ENCODE measurements at regions not wholly inside any gene's neighbourhood (a gene's known extent, or its start where the extent isn't known, plus 50 kb on each side); places are given as distances from the start of the nearest gene placed in this dataset.

DNA sequence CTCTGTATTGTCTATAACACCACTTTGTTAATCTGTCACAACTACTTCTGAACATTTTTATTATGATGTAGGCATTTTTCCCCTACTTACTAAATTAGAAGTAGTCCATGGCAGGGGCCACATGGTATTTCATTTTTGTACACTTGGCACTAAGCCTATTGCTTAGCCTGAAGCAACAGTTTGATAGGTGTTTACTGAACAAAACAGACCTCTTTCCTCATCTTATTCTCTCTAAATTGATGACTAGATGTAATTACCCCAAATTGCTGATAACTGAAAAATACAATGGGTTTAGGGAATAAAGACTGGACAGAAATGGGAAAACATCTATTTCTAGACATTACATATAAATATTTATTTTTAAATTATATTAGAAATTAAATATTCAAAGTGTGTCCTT is 633.8 kb downstream of the SLCO4C1 start:
- H3K36me3 ChIP-seq (ENCODE audit: control insufficient read depth, low read length), result no peaks in the 10 kb centered on the region
- H4K20me1 ChIP-seq (ENCODE audit: control insufficient read depth, insufficient read depth, low read depth, low read length), result no peaks in the 10 kb centered on the region

DNA sequence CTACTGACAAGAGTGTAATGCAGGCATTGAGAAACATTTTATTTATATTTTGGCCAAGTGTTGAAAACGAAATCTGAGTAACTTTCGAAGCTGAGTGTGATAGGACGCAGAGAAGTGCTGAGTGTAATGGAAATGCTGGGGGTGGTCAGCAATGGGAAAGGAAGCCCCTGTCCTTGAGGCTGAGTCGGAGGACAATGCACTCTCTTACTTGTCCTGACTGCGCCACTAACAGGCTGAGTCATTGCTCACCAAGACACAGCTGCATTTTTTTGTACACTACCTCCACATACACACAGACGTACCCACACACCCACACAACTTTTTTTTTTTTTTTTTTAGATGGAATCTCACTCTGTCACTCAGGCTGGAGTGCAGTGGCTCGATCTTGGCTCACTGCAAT is 637.7 kb downstream of the SLCO4C1 start:
- Histone ChIP-seq H3K9me2 (replicated peaks; ENCODE audit: control insufficient read depth, low read length) (no peaks in the 10 kb centered on the region), H3K4me3 (ENCODE audit: low read length) (no peak overlapping the region), H4K20me1 (ENCODE audit: control insufficient read depth, insufficient read depth, low read depth, low read length) (no peaks in the 10 kb centered on the region)

More for the DNA sequence above, 633.8 kb downstream of the SLCO4C1 start:
- Histone ChIP-seq H3K9me2 (replicated peaks; ENCODE audit: control insufficient read depth, low read length) (no peaks in the 10 kb centered on the region), H3K9me3 (ENCODE audit: control insufficient read depth, insufficient read depth, low read length) (no peaks in the 10 kb centered on the region), H3K4me1 (ENCODE audit: control insufficient read depth, low read length) (no peaks in the 10 kb centered on the region), H3K79me2 (ENCODE audit: control insufficient read depth, low read length) (no peaks in the 10 kb centered on the region), H3F3A (ENCODE audit: control insufficient read depth, insufficient read depth) (no peaks in the 10 kb centered on the region), H3K4me2 (ENCODE audit: low read length) (no peak overlapping the region), H3K27ac (ENCODE audit: low read depth, low read length) (no peak overlapping the region), H3K4me3 (ENCODE audit: low read length) (no peak overlapping the region), H3K27me3 (ENCODE audit: control insufficient read depth, low read length) (no peaks in the 10 kb centered on the region)
- no peak for TF ChIP-seq EZH2phosphoT487 (IDR thresholded peaks at IDR 0.05; ENCODE audit: borderline replicate concordance, low read length)
- TF ChIP-seq, protein P1, sequence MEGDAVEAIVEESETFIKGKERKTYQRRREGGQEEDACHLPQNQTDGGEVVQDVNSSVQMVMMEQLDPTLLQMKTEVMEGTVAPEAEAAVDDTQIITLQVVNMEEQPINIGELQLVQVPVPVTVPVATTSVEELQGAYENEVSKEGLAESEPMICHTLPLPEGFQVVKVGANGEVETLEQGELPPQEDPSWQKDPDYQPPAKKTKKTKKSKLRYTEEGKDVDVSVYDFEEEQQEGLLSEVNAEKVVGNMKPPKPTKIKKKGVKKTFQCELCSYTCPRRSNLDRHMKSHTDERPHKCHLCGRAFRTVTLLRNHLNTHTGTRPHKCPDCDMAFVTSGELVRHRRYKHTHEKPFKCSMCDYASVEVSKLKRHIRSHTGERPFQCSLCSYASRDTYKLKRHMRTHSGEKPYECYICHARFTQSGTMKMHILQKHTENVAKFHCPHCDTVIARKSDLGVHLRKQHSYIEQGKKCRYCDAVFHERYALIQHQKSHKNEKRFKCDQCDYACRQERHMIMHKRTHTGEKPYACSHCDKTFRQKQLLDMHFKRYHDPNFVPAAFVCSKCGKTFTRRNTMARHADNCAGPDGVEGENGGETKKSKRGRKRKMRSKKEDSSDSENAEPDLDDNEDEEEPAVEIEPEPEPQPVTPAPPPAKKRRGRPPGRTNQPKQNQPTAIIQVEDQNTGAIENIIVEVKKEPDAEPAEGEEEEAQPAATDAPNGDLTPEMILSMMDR (IDR thresholded peaks at IDR 0.05; ENCODE audit: low read depth, low read length, poor library complexity, severe bottlenecking), result no peak

DNA sequence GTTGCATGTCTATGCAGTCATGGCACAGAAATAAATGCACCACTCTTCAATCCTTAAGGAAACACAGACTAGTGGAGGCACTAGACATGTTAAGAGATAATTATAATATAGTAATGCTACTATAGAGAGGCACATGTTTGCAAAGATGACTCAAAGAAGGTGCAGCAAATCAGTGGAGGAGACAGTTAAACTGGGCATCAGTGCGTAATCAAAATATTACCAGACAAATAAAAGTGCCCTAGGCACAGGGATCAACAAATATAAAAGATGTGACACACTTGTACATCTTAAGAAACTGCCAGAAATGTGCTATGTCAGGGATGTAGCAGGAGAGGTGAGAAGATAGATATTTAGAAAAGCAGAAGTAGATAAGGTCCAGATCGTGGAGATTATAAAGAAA is 642.1 kb downstream of the SLCO4C1 start:
- H3K9me2 ChIP-seq (replicated peaks; ENCODE audit: control insufficient read depth, low read length), result no peaks in the 10 kb centered on the region
- H3K4me3 ChIP-seq (ENCODE audit: low read length), result no peak overlapping the region
- H3K36me3 ChIP-seq (ENCODE audit: control insufficient read depth, low read length), result no peaks in the 10 kb centered on the region
- no peak overlapping the region for H3K27ac ChIP-seq (ENCODE audit: low read depth, low read length)
- no peaks in the 10 kb centered on the region for H3K79me2 ChIP-seq (ENCODE audit: control insufficient read depth, low read length)
- H4K20me1 ChIP-seq (ENCODE audit: control insufficient read depth, insufficient read depth, low read depth, low read length), result no peaks in the 10 kb centered on the region
- no peaks in the 10 kb centered on the region for H3F3A ChIP-seq (ENCODE audit: control insufficient read depth, insufficient read depth)
- TF ChIP-seq, protein P1 (IDR thresholded peaks at IDR 0.05; ENCODE audit: low read depth, low read length, poor library complexity, severe bottlenecking), result no peak
- no peaks in the 10 kb centered on the region for H3K9me3 ChIP-seq (ENCODE audit: control insufficient read depth, insufficient read depth, low read length)
- no peaks in the 10 kb centered on the region for H3K27me3 ChIP-seq (ENCODE audit: control insufficient read depth, low read length)
- no peak overlapping the region for H3K4me2 ChIP-seq (ENCODE audit: low read length)
- no peaks in the 10 kb centered on the region for H3K4me1 ChIP-seq (ENCODE audit: control insufficient read depth, low read length)

More for the DNA sequence above, 637.7 kb downstream of the SLCO4C1 start:
- Histone ChIP-seq H3K4me2 (ENCODE audit: low read length) (no peak overlapping the region), H3K36me3 (ENCODE audit: control insufficient read depth, low read length) (no peaks in the 10 kb centered on the region), H3F3A (ENCODE audit: control insufficient read depth, insufficient read depth) (no peaks in the 10 kb centered on the region), H3K4me1 (ENCODE audit: control insufficient read depth, low read length) (no peaks in the 10 kb centered on the region), H3K27me3 (ENCODE audit: control insufficient read depth, low read length) (no peaks in the 10 kb centered on the region), H3K27ac (ENCODE audit: low read depth, low read length) (no peak overlapping the region), H3K79me2 (ENCODE audit: control insufficient read depth, low read length) (no peaks in the 10 kb centered on the region), H3K9me3 (ENCODE audit: control insufficient read depth, insufficient read depth, low read length) (no peaks in the 10 kb centered on the region)
- TF ChIP-seq EZH2phosphoT487 (IDR thresholded peaks at IDR 0.05; ENCODE audit: borderline replicate concordance, low read length), result no peak
- TF ChIP-seq, protein P1 (IDR thresholded peaks at IDR 0.05; ENCODE audit: low read depth, low read length, poor library complexity, severe bottlenecking), result no peak

DNA sequence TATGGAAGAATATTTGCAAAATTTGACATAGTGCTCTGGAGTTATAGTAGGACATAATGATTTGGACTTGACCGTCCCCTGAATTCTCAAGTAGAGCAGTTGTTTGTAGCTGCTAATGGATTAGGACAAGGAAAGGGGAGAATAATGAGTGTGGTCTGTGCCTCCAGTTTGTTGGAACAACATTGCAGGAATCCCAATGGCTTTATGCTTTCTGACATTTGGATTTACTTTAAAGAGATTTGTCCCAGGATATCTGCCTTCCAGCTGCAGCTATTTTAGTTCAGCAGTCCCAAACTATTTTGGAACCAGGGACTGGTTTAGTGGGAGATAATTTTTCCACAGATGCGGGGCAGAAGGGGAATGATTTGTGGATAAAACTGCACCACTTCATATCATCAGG is 648.2 kb downstream of the SLCO4C1 start:
- Histone ChIP-seq H3K4me1 (ENCODE audit: control insufficient read depth, low read length) (no peaks in the 10 kb centered on the region), H3K27me3 (ENCODE audit: control insufficient read depth, low read length) (no peaks in the 10 kb centered on the region), H3F3A (ENCODE audit: control insufficient read depth, insufficient read depth) (no peaks in the 10 kb centered on the region), H3K4me3 (ENCODE audit: low read length) (no peak overlapping the region), H3K4me2 (ENCODE audit: low read length) (no peak overlapping the region), H3K9me3 (ENCODE audit: control insufficient read depth, insufficient read depth, low read length) (no peaks in the 10 kb centered on the region), H3K27ac (ENCODE audit: low read depth, low read length) (no peak overlapping the region), H3K36me3 (ENCODE audit: control insufficient read depth, low read length) (no peaks in the 10 kb centered on the region), H3K9me2 (replicated peaks; ENCODE audit: control insufficient read depth, low read length) (no peaks in the 10 kb centered on the region), H3K79me2 (ENCODE audit: control insufficient read depth, low read length) (no peaks in the 10 kb centered on the region), H4K20me1 (ENCODE audit: control insufficient read depth, insufficient read depth, low read depth, low read length) (no peaks in the 10 kb centered on the region)
- no peak for TF ChIP-seq EZH2phosphoT487 (IDR thresholded peaks at IDR 0.05; ENCODE audit: borderline replicate concordance, low read length)
- TF ChIP-seq, protein P1 (IDR thresholded peaks at IDR 0.05; ENCODE audit: low read depth, low read length, poor library complexity, severe bottlenecking), result no peak

Data from DOHH2 (cell line).